ENCODE measurements at regions not wholly inside any gene's neighbourhood (a gene's known extent, or its start where the extent isn't known, plus 50 kb on each side); places are given as distances from the start of the nearest gene placed in this dataset.
"Not testable (repeated sequence)": the region's sequence is repeated elsewhere in the genome, so short reads cannot be mapped to it uniquely, and the experiment has no call there.

DNA sequence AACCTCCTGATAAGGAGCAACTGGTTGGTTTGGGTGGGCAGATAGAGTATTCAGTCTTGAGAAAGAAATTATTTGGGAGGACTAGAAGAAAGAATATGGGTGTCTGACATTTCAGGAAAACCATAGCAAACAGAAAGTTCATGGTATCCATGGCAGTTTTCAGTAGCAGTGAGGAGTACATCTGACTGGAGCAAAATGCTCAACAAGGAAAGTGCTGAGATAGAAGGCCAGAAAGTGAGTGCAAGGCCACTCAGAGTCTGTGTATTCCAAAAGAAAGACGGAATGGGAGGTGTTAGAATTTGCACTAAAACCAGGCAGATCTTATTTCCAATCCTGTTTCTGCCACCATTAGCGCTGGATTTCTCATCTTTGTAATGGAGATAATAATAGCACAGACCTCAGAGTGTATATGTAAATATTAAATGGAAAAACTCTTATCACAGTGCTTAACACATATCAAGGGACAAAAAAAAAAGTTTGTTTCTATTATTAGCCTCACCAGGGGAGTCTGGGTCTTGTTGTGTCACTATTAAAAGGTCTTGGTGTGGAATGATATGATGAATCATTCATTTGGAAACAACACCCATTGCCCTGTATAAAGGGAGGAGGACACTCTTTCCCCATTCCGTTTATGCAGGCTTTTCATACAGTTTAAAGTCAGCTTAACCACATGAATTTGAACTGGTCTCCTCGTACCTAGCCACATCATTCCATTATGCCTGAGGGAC is 349.8 kb downstream of the IPO8 start:
- no peak for DNase-seq (ENCODE audit: low read depth)

DNA sequence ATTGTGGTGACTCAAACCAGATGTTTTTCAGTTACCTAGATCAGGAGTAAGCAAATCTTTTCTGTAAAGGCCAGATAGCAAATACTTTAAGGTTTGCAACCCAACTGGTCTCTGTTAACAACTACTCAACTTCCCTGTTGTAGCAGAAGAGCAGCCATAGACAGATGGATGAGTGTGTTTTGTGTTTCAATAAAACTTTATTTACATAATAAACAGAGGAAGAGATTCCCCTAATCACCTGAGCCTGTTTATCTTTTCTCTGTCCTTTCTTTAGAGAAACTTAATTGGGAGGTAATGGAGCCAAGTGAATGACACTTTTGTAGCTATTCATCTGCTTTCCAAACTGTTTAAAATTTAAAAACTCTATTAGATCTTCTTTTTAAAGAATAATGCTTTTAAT is 365.1 kb downstream of the IPO8 start:
- DNase-seq (ENCODE audit: low read depth) = no peak

DNA sequence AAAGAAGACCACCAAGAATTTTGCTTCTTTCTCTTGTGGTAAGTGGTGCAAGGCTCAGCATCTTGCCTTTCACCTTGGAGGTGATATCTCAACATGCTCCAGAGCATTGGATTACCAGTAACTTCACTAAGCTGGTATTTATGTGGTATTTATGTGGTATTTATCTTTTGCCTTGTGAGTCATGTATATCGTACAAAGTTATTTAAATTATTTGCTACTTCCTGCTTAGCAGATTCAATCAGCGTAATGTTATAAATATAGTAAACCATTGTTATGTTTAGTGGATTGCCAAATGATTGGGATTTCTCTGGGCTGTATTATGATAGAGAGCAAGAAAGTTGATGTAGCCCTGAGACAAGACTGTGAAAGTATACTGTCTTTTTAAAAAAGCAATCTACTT is 366.4 kb downstream of the IPO8 start:
- DNase-seq (ENCODE audit: low read depth) = no peak

- no peak for DNase-seq (ENCODE audit: low read depth)
Observed at GRCh38 chr12:30323008-30323407, 372.7 kb downstream of the IPO8 start.

DNA sequence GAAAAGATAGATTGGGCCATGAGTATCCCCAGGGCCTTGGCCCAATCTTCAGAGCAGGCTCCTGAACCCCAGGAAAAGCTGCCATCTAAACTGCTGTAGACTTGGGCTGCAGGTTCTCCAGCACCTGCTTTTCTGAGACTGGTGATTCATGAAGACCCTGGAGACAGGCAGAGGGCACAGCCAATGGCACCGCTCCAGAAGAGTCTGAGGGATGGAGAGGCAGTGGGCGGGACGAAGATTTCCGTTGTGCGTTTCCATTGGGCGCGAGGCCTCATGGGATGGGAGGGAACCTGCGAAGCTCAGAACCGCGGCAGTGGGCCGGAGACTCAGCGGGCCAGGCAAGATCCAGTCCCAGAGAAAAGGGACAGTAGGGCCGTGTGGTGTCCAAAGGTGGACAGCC is 375.1 kb downstream of the IPO8 start:
- DNase-seq (ENCODE audit: low read depth) = no peak

DNA sequence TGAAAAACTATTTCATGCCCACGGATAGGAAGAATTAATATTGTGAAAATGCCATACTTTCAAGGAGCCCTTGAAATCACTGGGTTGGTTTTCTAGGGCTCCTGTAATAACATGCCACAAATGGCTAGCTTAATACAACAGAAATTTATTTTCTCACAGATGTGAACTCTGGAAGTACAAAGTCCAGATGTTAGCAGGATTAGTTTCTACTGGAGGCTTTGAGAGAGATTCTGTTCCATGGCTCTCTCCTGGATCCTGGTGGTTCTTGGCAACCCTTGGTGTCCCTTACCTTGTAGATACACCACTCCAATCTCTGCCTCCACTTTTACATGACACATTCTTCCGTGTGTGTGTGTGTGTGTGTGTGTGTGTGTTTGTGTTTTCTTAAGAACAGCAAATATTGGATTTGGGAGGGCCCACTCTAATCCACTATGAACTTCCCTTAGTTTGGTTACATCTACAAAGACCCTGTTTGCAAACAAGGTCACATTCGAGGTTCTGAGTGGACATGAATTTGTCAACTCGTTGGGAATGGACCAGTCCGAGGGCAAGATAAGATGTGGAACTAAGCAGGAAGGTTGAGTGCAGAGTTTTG is 381.1 kb downstream of the IPO8 start:
- DNase-seq (ENCODE audit: low read depth) = no peak

DNA sequence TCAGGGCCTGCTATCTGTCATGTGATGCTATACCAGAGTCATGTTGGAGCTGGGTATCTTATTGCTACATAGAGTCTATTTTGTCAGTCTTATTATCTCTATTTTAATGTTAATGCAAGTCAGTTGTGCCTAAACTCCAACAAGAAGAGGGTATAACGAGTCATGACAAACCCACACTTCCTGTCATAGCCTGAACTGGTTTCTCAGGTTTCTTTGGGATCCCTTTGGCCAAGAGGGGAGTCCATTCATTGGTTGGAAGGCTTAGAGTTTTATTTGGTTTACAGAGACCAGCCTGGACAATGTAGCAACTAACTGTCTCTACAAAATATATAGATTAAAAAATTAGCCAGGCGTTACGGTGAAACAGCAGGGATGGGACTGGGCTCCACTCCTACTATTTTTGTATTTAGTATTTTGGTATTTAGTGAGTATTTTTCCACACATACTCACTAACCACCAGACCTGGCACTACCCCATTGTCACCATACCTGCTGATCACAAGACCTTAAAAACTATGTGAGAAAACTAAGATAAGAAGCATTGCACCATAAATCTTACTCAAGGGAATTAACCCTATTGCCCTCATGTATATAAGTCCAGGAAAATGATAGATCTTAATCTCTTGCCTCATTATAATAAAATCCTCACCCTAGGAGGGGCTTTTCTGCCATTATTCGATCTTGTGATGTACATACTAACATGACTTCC is 387.5 kb downstream of the IPO8 start:
- no peak for DNase-seq (ENCODE audit: low read depth)

- no peak for DNase-seq (ENCODE audit: low read depth)
Observed at GRCh38 chr12:30304528-30304927, 391.1 kb downstream of the IPO8 start.

DNA sequence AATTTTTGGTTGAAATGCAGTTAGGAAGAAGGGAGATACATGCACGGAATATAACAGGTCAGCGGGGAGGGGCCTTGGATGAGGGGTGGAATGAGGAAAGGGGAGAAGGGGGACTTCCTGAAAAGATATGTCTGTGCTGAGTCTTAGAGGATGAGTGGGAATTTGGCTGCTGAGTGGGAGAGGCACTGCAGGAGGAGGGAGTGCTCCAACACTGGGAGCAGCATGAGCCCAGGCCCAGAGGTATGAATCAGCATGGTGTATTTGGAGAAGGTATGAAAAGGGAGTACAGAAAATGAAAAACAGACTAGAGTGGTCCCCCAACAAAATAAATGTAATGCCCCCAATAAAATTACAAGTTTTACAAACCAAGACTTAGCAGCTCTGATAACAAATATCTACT is 394.4 kb downstream of the IPO8 start:
- no peak for DNase-seq (ENCODE audit: low read depth)

- no peak for DNase-seq (ENCODE audit: low read depth)
Observed at GRCh38 chr12:30296486-30296885, 399.2 kb downstream of the IPO8 start.

- peak; percentile 24 for DNase-seq (ENCODE audit: low read depth)
Observed at GRCh38 chr12:30286345-30286926, 409.2 kb downstream of the IPO8 start.

DNA sequence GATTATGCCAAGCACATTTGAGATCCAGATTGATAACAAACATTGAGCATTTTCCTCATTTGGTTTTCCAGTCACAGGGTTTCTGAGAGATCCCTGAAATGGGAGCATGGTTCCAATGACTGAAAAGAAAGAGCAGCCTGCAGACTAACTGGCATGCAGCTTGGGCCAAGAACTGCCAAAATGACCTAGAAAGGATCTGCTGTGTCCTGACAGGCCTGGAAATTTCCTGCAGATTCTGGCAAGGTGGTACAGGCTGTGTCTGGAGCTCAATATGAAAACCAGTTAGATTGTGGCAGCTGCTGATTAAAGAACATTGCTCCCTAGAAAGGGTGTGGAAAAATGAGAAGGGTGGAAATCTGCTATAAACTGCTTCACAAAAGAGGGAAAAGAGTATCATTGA is 417.3 kb downstream of the IPO8 start:
- no peak for DNase-seq (ENCODE audit: low read depth)

DNA sequence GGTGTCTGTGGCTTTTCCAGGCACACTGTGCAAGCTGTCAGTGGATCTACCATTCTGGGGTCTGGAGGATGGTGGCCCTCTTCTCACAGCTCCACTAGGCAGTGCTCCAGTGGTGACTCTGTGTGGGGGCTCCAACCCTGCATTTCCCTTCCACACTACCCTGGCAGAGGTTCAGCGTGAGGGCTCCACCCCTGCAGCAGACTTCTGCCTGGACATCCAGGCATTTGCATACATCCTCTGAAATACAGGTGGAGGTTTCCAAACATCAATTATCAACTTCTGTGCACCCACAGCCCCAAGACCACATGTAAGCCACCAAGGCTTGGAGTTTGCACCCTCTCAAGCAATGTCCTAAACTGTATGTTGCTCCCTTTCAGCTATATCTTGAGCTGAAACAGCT is 423.2 kb downstream of the IPO8 start:
- DNase-seq (ENCODE audit: low read depth) = not testable (repeated sequence)

DNA sequence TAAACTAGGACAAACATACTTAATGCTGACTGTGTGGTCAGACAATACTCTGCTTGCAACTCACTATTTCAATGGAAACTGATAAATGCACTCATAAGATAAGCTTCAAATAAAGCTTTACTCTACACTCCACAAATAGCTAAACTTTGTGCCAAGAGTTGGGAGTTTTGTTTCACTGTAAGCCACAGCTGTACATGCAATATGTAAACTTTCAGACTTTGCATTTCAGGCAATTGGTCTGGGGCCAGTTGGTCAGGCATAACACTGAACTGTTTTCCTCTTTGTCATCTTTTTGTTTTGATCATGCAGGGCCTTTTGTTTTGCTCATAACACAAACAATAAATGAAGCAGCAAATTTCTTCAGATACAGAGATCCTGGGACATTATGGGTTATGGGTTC is 426.2 kb downstream of the IPO8 start:
- no peak for DNase-seq (ENCODE audit: low read depth)

GRCh38 chr12:30268041-30268440 is 427.6 kb downstream of the IPO8 start:
- DNase-seq (ENCODE audit: low read depth) = peak; percentile 54

GRCh38 chr12:30263434-30263833 is 432.2 kb downstream of the IPO8 start:
- no peak for DNase-seq (ENCODE audit: low read depth)

DNA sequence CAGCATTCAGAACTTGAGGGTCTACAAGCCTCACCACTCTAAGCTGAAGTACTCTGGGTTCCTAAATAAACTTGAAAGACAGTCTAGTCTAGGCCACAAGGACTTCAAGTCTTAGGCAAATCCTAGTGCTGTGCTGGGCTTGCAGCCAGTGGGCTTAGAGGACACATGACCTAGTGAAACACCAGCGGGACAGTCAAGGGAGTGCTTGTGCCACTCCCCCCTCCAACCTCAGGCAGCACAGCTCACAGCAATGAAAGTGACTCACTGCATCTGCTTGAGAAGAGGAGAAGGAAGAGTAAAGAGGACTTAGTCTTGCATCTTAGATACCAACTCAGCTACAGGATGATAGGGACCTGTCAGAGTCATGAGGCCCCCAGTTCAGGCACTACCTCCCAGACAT is 438.1 kb downstream of the IPO8 start:
- no peak for DNase-seq (ENCODE audit: low read depth)

DNA sequence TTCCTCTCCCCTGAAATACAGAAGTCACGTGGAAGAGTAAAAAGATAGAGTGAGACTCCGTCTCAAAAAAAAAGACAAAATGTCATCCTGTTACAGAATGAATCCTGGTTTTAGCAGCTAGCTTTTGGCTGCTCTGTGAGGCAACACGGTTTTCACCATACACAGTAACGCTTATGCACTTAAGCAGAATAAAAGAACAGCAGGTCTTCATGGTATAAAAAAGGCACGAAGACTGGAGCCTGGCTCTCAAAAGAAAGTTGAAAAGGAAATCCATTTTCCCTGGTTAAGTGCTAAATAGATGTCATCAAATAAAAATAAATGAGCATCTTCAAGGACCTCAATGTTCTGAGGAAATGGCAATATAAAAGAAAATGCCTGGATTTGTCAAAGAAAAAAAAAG is 444.1 kb downstream of the IPO8 start:
- no peak for DNase-seq (ENCODE audit: low read depth)

DNA sequence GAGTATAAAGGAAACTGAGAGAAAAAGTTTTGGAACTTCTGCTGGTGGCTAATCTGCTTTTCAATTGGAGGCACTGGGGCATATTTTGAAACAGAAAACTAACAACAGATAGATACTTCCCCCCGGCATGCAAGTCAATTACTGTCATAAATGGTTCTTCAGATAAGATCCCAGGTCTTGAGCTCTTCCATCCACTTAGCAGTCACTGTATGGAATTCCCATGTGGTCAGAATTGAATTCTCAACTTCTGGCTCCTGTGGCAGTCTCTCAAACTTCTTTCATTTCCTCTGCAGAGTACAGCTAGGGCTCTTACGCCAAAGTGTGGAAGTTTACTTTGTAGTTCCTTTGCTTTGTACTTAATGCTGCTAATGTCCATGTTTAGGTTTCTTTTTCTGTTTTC is 452.2 kb downstream of the IPO8 start:
- DNase-seq (ENCODE audit: low read depth) = no peak

GRCh38 chr12:30219047-30219446 is 435.3 kb upstream of the TMTC1 start:
- DNase-seq (ENCODE audit: low read depth) = no peak

DNA sequence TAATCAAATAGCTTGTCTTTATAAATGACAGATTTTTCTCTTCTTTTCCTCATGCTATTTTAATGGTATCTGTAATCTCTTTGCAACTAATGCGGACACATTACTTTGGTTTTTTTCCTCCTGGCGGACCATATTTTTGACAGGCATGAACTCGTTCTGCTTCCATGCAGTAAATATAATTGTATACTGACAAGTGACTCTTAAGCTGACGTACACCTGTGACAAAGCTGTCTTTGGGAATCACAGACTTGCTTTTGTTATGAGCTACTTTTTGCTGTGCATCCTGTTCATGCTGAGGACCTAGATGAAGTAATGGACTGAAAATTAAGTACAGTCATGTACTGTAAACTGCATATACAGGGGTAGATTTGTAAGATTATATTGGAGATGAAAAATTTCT is 434.3 kb upstream of the TMTC1 start:
- no peak for DNase-seq (ENCODE audit: low read depth)

DNA sequence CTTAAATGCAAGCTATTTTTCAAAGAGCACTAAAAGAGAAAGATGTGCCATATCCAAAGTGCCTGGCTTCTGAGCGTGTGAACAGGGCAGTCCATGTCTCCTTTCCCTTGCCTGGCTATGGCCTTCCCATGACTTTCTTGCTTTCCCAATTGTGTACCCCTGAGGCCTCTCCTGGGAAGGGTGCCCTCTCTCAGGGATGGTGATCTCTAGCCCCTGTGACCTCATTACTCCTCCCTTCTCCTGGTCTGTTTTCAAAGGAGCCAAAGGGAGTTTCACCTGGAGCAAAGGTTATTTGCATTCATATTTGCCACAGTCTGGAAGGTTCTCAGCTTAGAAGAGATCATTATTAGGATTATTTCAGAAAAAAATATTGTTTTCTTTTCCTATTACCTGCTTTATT is 429.4 kb upstream of the TMTC1 start:
- no peak for DNase-seq (ENCODE audit: low read depth)

- no peak for DNase-seq (ENCODE audit: low read depth)
Observed at GRCh38 chr12:30211743-30212142, 428.0 kb upstream of the TMTC1 start.

Measured in stromal cell of bone marrow (primary cell).